ENCODE measurements at regions not wholly inside any gene's neighbourhood (a gene's known extent, or its start where the extent isn't known, plus 50 kb on each side); places are given as distances from the start of the nearest gene placed in this dataset.

- no peaks in the 10 kb centered on the region for H3K9me3 ChIP-seq
- DNase-seq: no peak
- H3K4me3 ChIP-seq: no peak overlapping the region
- H3K36me3 ChIP-seq: no peaks in the 10 kb centered on the region
- H3K27me3 ChIP-seq: no peaks in the 10 kb centered on the region
These were observed 153.7 kb upstream of the NCK2 start for GRCh38 chr2:105590780-105591660.

- H3K4me3 ChIP-seq: no peak overlapping the region
- DNase-seq: no peak
- no peaks in the 10 kb centered on the region for H3K9me3 ChIP-seq
- no peaks in the 10 kb centered on the region for H3K27me3 ChIP-seq
- H3K36me3 ChIP-seq: no peaks in the 10 kb centered on the region
These were observed 156.1 kb upstream of the NCK2 start for GRCh38 chr2:105588581-105588980.

- H3K4me3 ChIP-seq: no peak overlapping the region
- no peaks in the 10 kb centered on the region for H3K27me3 ChIP-seq
- DNase-seq: no peak
- no peaks in the 10 kb centered on the region for H3K36me3 ChIP-seq
- H3K9me3 ChIP-seq: no peaks in the 10 kb centered on the region
These were observed 157.1 kb upstream of the NCK2 start for GRCh38 chr2:105587637-105588036.

- no peak overlapping the region for H3K4me3 ChIP-seq
- DNase-seq: no peak
- H3K9me3 ChIP-seq: no peaks in the 10 kb centered on the region
- no peaks in the 10 kb centered on the region for H3K27me3 ChIP-seq
- H3K36me3 ChIP-seq: no peaks in the 10 kb centered on the region
These were observed 160.2 kb upstream of the NCK2 start for GRCh38 chr2:105584435-105585010.

GRCh38 chr2:105582952-105583660 is 161.6 kb upstream of the NCK2 start:
- Histone ChIP-seq H3K36me3 (no peaks in the 10 kb centered on the region), H3K9me3 (no peaks in the 10 kb centered on the region), H3K4me3 (no peak overlapping the region), H3K27me3 (no peaks in the 10 kb centered on the region)
- no peak for DNase-seq

- H3K27me3 ChIP-seq: no peaks in the 10 kb centered on the region
- H3K9me3 ChIP-seq: no peaks in the 10 kb centered on the region
- H3K36me3 ChIP-seq: no peaks in the 10 kb centered on the region
- no peak overlapping the region for H3K4me3 ChIP-seq
- no peak for DNase-seq
These were observed 163.2 kb upstream of the NCK2 start for GRCh38 chr2:105581555-105581944.

- DNase-seq: no peak
- H3K36me3 ChIP-seq: no peaks in the 10 kb centered on the region
- H3K27me3 ChIP-seq: no peaks in the 10 kb centered on the region
- H3K9me3 ChIP-seq: no peaks in the 10 kb centered on the region
- H3K4me3 ChIP-seq: no peak overlapping the region
These were observed 163.7 kb upstream of the NCK2 start for GRCh38 chr2:105580870-105581554.

- no peak for DNase-seq
- Histone ChIP-seq H3K9me3 (no peaks in the 10 kb centered on the region), H3K27me3 (no peaks in the 10 kb centered on the region), H3K4me3 (no peak overlapping the region), H3K36me3 (no peaks in the 10 kb centered on the region)
These were observed 164.5 kb upstream of the NCK2 start for GRCh38 chr2:105580216-105580615.

GRCh38 chr2:105578166-105578565 is 166.5 kb upstream of the NCK2 start:
- Histone ChIP-seq H3K9me3 (no peaks in the 10 kb centered on the region), H3K36me3 (no peaks in the 10 kb centered on the region), H3K27me3 (no peaks in the 10 kb centered on the region), H3K4me3 (no peak overlapping the region)
- DNase-seq: no peak

- Histone ChIP-seq H3K36me3 (no peaks in the 10 kb centered on the region), H3K27me3 (no peaks in the 10 kb centered on the region), H3K9me3 (no peaks in the 10 kb centered on the region), H3K4me3 (no peak overlapping the region)
- no peak for DNase-seq
These were observed 166.9 kb upstream of the NCK2 start for GRCh38 chr2:105577762-105578161.

- Histone ChIP-seq H3K27me3 (no peaks in the 10 kb centered on the region), H3K9me3 (no peaks in the 10 kb centered on the region), H3K4me3 (no peak overlapping the region), H3K36me3 (no peaks in the 10 kb centered on the region)
- DNase-seq: peak; percentile 68
These were observed 168.1 kb upstream of the NCK2 start for GRCh38 chr2:105576440-105577241.

- Histone ChIP-seq H3K36me3 (no peaks in the 10 kb centered on the region), H3K4me3 (no peak overlapping the region), H3K27me3 (no peaks in the 10 kb centered on the region), H3K9me3 (no peaks in the 10 kb centered on the region)
- DNase-seq: no peak
These were observed 168.7 kb upstream of the NCK2 start for GRCh38 chr2:105576050-105576439.

GRCh38 chr2:105575499-105576025 is 169.2 kb upstream of the NCK2 start:
- no peak overlapping the region for H3K4me3 ChIP-seq
- DNase-seq: no peak
- H3K27me3 ChIP-seq: no peaks in the 10 kb centered on the region
- H3K36me3 ChIP-seq: no peaks in the 10 kb centered on the region
- H3K9me3 ChIP-seq: no peaks in the 10 kb centered on the region

- Histone ChIP-seq H3K27me3 (no peaks in the 10 kb centered on the region), H3K9me3 (no peaks in the 10 kb centered on the region), H3K36me3 (no peaks in the 10 kb centered on the region), H3K4me3 (no peak overlapping the region)
- DNase-seq: no peak
These were observed 169.8 kb upstream of the NCK2 start for GRCh38 chr2:105574796-105575344.

- no peaks in the 10 kb centered on the region for H3K27me3 ChIP-seq
- H3K36me3 ChIP-seq: no peaks in the 10 kb centered on the region
- no peaks in the 10 kb centered on the region for H3K9me3 ChIP-seq
- no peak for DNase-seq
- H3K4me3 ChIP-seq: no peak overlapping the region
These were observed 170.6 kb upstream of the NCK2 start for GRCh38 chr2:105573910-105574655.

Measured in MG63 (cell line).